KMS-11 (cell line): ENCODE measurements at regions not wholly inside any gene's neighbourhood (a gene's known extent, or its start where the extent isn't known, plus 50 kb on each side); places are given as distances from the start of the nearest gene placed in this dataset.

ENCODE experiments used
- H2AFZ ChIP-seq: fragments of 200-600 bp; sonication (generic); 2 replicates; pipeline ENCODE4 v1.6.1; 2016; ENCODE audit warnings: antibody characterized with exemption, mixed run types, low read depth
- H3K27ac ChIP-seq: fragments of 200-600 bp; sonication (generic); 2 replicates; pipeline ENCODE4 v1.6.1; 2016; ENCODE audit warnings: mild to moderate bottlenecking, mixed run types
- H3K27me3 ChIP-seq: fragments of 200-600 bp; sonication (generic); 2 replicates; pipeline ENCODE4 v1.6.1; 2017; ENCODE audit warnings: mild to moderate bottlenecking, low read depth, mixed run types, moderate library complexity; ENCODE audit not compliant: insufficient read depth
- H3K36me3 ChIP-seq: fragments of 200-600 bp; sonication (generic); 2 replicates; pipeline ENCODE4 v1.6.1; 2017; ENCODE audit warnings: mild to moderate bottlenecking, mixed run types; ENCODE audit not compliant: insufficient read depth
- H3K4me1 ChIP-seq: fragments of 200-600 bp; sonication (generic); 2 replicates; pipeline ENCODE4 v1.6.1; 2016; ENCODE audit warnings: mild to moderate bottlenecking, low read depth, mixed run types; ENCODE audit not compliant: poor library complexity, severe bottlenecking
- H3K4me2 ChIP-seq: fragments of 200-600 bp; sonication (generic); 2 replicates; pipeline ENCODE4 v1.7.0; 2016; ENCODE audit warnings: mild to moderate bottlenecking, mixed run types
- H3K4me3 ChIP-seq: fragments of 200-600 bp; sonication (generic); IDR thresholded peaks from 2 replicates; pipeline ENCODE4 v1.6.1; 2017; ENCODE audit warnings: low read depth, low read length, mixed read lengths; ENCODE audit not compliant: insufficient read depth
- H3K79me2 ChIP-seq: fragments of 200-600 bp; sonication (generic); 2 replicates; pipeline ENCODE4 v1.6.1; 2016; ENCODE audit warnings: low read depth, mixed run types; ENCODE audit not compliant: insufficient read depth
- H3K9ac ChIP-seq: fragments of 200-600 bp; sonication (generic); 2 replicates; pipeline ENCODE4 v1.6.1; 2016; ENCODE audit warnings: mild to moderate bottlenecking, mixed run types
- H4K20me1 ChIP-seq: fragments of 200-600 bp; sonication (generic); 2 replicates; pipeline ENCODE4 v1.6.1; 2016; ENCODE audit warnings: mild to moderate bottlenecking, mixed run types; ENCODE audit not compliant: insufficient read depth
- TF ChIP-seq, protein P1 (sequence below): fragments of 200-600 bp; sonication (generic); conservative IDR thresholded peaks from 2 replicates; pipeline ENCODE4 v1.6.1; 2017; ENCODE audit warnings: low read depth, mild to moderate bottlenecking, antibody characterized with exemption, low read length, moderate library complexity, mixed read lengths

DNA sequence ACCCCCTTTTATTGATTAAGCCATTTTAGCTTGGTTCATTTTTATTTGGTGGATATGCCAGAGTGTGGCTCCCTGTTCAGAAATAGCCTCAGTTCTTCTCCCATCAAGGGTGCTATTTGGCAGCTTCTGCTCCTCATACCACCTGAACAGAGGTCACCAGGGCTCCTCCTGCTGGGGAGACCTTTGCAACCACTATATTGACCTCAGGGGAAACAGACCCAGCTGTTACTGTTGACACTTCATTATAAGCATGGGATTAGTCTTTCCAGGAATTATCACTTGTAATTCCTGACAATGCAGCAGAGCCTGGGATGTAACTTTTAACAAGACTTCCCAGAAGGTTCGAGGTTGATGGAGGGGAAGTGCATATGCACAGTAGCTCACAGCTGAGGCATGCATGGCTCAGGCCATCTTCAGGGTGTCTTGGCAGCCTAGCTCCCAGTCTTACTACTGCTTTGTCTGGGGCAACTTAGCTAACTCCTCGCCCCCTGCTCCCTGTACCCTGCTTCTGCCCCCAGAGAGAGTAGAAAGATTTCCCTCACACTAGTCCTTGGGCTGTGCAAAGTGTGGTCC lies 239.4 kb upstream of the SPRED2 start:
- Histone ChIP-seq H3K27me3 (no peaks in the 10 kb centered on the region), H3K4me3 (no peak overlapping the region), H3K9ac (no peak overlapping the region), H3K4me2 (no peak overlapping the region), H3K27ac (no peak overlapping the region), H2AFZ (no peak overlapping the region), H3K4me1 (no peaks in the 10 kb centered on the region), H4K20me1 (no peaks in the 10 kb centered on the region), H3K36me3 (no peaks in the 10 kb centered on the region), H3K79me2 (no peaks in the 10 kb centered on the region)
- TF ChIP-seq, protein P1, sequence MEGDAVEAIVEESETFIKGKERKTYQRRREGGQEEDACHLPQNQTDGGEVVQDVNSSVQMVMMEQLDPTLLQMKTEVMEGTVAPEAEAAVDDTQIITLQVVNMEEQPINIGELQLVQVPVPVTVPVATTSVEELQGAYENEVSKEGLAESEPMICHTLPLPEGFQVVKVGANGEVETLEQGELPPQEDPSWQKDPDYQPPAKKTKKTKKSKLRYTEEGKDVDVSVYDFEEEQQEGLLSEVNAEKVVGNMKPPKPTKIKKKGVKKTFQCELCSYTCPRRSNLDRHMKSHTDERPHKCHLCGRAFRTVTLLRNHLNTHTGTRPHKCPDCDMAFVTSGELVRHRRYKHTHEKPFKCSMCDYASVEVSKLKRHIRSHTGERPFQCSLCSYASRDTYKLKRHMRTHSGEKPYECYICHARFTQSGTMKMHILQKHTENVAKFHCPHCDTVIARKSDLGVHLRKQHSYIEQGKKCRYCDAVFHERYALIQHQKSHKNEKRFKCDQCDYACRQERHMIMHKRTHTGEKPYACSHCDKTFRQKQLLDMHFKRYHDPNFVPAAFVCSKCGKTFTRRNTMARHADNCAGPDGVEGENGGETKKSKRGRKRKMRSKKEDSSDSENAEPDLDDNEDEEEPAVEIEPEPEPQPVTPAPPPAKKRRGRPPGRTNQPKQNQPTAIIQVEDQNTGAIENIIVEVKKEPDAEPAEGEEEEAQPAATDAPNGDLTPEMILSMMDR, result no peak

DNA sequence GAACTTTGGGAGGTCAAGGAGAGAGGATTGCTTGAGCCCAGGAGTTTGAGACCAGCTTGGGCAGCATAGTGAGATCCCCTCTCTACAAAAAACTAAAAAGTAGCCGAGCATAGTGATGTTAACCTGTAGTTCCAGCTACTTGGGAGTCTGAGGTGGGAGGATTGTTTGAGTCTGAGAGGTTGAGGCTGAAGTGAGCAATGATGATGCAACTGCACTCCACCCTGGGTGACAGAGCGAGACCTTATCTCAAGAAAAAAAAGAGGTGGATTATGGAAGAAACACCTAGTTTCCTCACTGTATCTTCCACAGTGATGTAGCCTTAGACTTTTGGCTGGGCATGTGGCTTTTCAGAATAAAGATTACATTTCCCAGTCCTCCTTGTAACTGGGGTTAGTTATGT lies 237.2 kb upstream of the SPRED2 start:
- TF ChIP-seq, protein P1, result no peak
- H3K27me3 ChIP-seq, result no peaks in the 10 kb centered on the region
- no peaks in the 10 kb centered on the region for H3K36me3 ChIP-seq
- H3K9ac ChIP-seq, result no peak overlapping the region
- no peaks in the 10 kb centered on the region for H3K79me2 ChIP-seq
- H3K27ac ChIP-seq, result no peak overlapping the region
- H3K4me3 ChIP-seq, result no peak overlapping the region
- H3K4me2 ChIP-seq, result no peak overlapping the region
- H3K4me1 ChIP-seq, result peaks cover 11% of the 10 kb centered on the region
- H4K20me1 ChIP-seq, result no peaks in the 10 kb centered on the region
- H2AFZ ChIP-seq, result no peak overlapping the region

DNA sequence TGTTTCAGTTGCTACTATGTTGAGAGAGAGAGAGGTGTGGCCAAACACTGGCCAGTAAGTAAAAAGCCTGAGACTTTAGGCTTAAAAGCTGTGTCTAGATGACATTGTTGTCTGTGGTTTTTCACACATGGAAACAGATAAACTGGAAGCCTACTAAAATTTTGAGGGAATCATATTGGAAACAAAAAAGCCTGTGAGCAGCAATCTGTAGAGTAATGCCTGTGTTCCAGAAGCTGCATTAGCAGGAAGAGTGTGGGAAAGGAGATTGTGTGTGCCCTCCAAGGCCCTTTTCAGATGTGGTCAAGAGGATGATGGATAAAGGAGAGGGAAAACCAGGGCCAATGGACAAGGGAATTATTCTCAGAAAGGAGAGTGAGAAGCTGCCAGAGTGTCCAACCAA lies 236.3 kb upstream of the SPRED2 start:
- Histone ChIP-seq H3K79me2 (no peaks in the 10 kb centered on the region), H3K27ac (no peak overlapping the region), H3K4me3 (no peak overlapping the region), H3K9ac (no peak overlapping the region), H3K4me2 (no peak overlapping the region), H3K27me3 (no peaks in the 10 kb centered on the region), H3K4me1 (peaks cover 11% of the 10 kb centered on the region), H2AFZ (no peak overlapping the region), H4K20me1 (no peaks in the 10 kb centered on the region), H3K36me3 (no peaks in the 10 kb centered on the region)
- TF ChIP-seq, protein P1, result no peak

DNA sequence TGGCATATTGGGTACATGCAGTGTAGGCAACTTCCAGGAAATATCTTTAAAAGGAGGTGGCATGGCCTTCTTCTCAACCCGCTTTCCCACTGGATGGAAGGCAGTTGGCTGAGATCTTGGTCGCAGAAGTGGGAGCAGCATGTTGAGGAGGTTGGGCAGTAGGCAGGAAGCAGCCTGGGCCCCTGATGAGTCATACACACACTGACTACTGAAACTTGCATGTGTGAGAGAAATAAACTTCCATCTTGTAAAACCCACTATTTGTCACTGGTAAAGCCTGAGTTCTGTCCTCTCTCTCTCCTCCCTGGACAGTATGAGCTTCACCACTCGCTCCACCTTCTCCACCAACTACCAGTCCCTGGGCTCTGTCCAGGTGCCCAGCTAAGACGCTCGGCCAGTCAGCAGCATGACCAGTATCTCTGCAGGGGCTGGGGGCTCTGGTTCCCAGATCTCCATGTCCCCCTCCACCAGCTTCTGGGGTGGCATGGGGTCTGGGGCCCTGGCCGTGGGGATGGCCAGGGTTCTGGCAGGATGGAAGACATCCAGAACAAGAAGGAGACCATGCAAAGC lies 233.8 kb upstream of the SPRED2 start:
- TF ChIP-seq, protein P1, result no peak
- H3K4me1 ChIP-seq, result peaks cover 11% of the 10 kb centered on the region
- H2AFZ ChIP-seq, result peak overlapping the region; percentile 25; the same call in 1 of the 2 replicates
- H3K27ac ChIP-seq, result no peak overlapping the region
- H4K20me1 ChIP-seq, result no peaks in the 10 kb centered on the region
- H3K9ac ChIP-seq, result no peak overlapping the region
- no peak overlapping the region for H3K4me3 ChIP-seq
- H3K4me2 ChIP-seq, result no peak overlapping the region; the same call in 1 of the 2 replicates
- H3K36me3 ChIP-seq, result no peaks in the 10 kb centered on the region
- no peaks in the 10 kb centered on the region for H3K27me3 ChIP-seq
- H3K79me2 ChIP-seq, result no peaks in the 10 kb centered on the region
